ENCODE measurements at regions not wholly inside any gene's neighbourhood (a gene's known extent, or its start where the extent isn't known, plus 50 kb on each side); places are given as distances from the start of the nearest gene placed in this dataset.

DNA sequence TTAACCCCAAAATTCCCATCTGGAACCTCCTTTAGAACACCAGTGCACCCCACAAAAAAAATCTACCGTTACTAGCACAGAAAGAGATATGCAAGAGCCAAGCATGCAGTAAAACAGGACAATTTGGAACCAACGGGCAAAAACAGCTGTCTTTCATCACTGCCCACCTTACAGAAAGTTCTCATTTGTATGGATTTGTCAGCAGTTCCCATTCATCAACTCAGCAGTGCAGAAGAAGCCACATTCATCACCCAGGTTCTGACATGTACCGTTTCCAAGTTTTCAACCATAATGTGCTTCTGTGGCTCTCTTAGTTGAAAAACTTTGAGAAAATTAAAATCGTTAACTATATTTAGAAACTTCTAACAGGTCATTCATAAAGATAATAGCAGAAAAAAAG lies 387.0 kb downstream of the RPS29 start:
- no peaks in the 10 kb centered on the region for H3K9me3 ChIP-seq
- H3K36me3 ChIP-seq: no peaks in the 10 kb centered on the region
- no peak for TF ChIP-seq CTCF (IDR thresholded peaks at IDR 0.05)
- H3K4me3 ChIP-seq: no peak overlapping the region
- intact Hi-C loops (cut with DNase I): no loop called here
- ATAC-seq: no peak
- no peaks in the 10 kb centered on the region for H3K27me3 ChIP-seq
- no peaks in the 10 kb centered on the region for H3K4me1 ChIP-seq
- H3K27ac ChIP-seq: no peak overlapping the region
- no peak for DNase-seq

- no peaks in the 10 kb centered on the region for H3K9me3 ChIP-seq
- no peaks in the 10 kb centered on the region for H3K36me3 ChIP-seq
- H3K4me3 ChIP-seq: no peak overlapping the region
- no peaks in the 10 kb centered on the region for H3K27me3 ChIP-seq
- no peak for TF ChIP-seq CTCF (IDR thresholded peaks at IDR 0.05)
- no peak for DNase-seq
- no peak for ATAC-seq
- no peaks in the 10 kb centered on the region for H3K4me1 ChIP-seq
- intact Hi-C loops (cut with DNase I): no loop called here
- H3K27ac ChIP-seq: no peak overlapping the region
These were observed 389.9 kb downstream of the RPS29 start for GRCh38 chr14:49196327-49196726.

- ATAC-seq (peak; percentile 21), DNase-seq (no peak)
- Histone ChIP-seq H3K27me3 (no peaks in the 10 kb centered on the region), H3K9me3 (no peaks in the 10 kb centered on the region), H3K27ac (peak overlapping the region in 1 of 2 donors; percentile 54), H3K4me1 (no peaks in the 10 kb centered on the region), H3K36me3 (no peaks in the 10 kb centered on the region), H3K4me3 (no peak overlapping the region)
- no peak for TF ChIP-seq CTCF (IDR thresholded peaks at IDR 0.05)
- intact Hi-C loops (cut with DNase I): no loop called here
These were observed 392.1 kb downstream of the RPS29 start for GRCh38 chr14:49194067-49194466.

GRCh38 chr14:49193332-49194065 lies 392.7 kb downstream of the RPS29 start:
- no peaks in the 10 kb centered on the region for H3K36me3 ChIP-seq
- no peak overlapping the region for H3K4me3 ChIP-seq

DNA sequence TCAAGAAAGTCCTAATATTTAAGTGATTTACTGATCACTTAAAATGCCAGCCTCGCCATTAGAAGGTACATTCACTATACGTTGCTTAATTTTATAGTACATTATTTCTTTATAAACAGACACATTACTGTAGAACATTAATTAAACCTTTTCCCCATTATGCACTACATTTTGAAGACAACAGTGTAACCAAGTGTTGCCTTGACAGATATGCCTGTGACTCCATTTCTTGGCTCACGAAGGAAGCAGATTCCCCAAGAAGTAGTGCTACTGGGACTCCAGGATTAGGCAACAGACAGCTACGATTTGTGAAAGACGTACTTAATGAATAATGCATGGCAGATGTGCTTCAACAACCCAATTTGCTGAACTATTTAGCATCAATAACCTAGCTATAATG lies 394.8 kb downstream of the RPS29 start:
- intact Hi-C loops (cut with DNase I): no loop called here

More at GRCh38 chr14:49193332-49194065, 392.7 kb downstream of the RPS29 start:
- Histone ChIP-seq H3K9me3 (no peaks in the 10 kb centered on the region), H3K27me3 (no peaks in the 10 kb centered on the region), H3K4me1 (no peaks in the 10 kb centered on the region), H3K27ac (peak overlapping the region in 1 of 2 donors; percentile 54)
- intact Hi-C loops (cut with DNase I): no loop called here
- ATAC-seq: no peak
- DNase-seq: no peak
- no peak for TF ChIP-seq CTCF (IDR thresholded peaks at IDR 0.05)

More for the DNA sequence above, 394.8 kb downstream of the RPS29 start:
- Histone ChIP-seq H3K4me3 (no peak overlapping the region), H3K9me3 (no peaks in the 10 kb centered on the region), H3K4me1 (no peaks in the 10 kb centered on the region), H3K27me3 (no peaks in the 10 kb centered on the region), H3K36me3 (no peaks in the 10 kb centered on the region), H3K27ac (no peak overlapping the region)
- no peak for TF ChIP-seq CTCF (IDR thresholded peaks at IDR 0.05)
- ATAC-seq: no peak
- DNase-seq: no peak

Measured in left lung (tissue), 4 donors.